Stimulated activated CD8-positive, alpha-beta memory T cell treated with anti-CD3 and anti-CD28 coated beads, Interleukin-4, amount 100 ng/mL, for 1 hour (primary cell): ENCODE measurements at regions not wholly inside any gene's neighbourhood (a gene's known extent, or its start where the extent isn't known, plus 50 kb on each side); places are given as distances from the start of the nearest gene placed in this dataset.

ENCODE experiments used
- DNase-seq, 2 donors: peaks; one replicate each; pipeline ENCODE4 v3.0.0-alpha.2; 2020; ENCODE audit warnings: low read depth in 2 of 2, low spot score in 1 of 2

DNA sequence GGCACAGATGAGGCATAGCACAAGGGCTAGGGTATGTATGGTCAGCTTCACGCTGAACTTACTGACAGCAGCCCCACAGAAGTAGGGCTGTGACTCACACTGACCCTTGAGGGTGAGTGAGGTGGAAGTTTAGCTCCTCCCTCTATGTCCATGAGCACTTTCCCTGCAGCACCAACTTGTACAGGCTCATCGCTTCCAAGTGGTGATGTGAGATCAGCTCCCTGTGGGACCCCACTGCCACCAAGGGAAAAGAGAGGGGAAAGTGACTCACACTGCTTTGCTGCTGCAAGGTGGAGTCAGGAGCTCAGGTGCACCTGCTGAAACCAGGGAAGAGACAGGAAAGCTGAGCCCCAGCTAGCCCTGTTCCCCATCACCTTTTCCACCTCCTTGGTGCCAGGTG lies 91.5 kb downstream of the TEX51 start:
- no peak for DNase-seq

- DNase-seq = no peak
Observed at GRCh38 chr2:126990605-126991532, 92.2 kb downstream of the TEX51 start.

- no peak for DNase-seq
Observed at GRCh38 chr2:126994340-126994777, 95.7 kb downstream of the TEX51 start.

GRCh38 chr2:126995621-126996377 lies 97.1 kb downstream of the TEX51 start:
- no peak for DNase-seq

DNA sequence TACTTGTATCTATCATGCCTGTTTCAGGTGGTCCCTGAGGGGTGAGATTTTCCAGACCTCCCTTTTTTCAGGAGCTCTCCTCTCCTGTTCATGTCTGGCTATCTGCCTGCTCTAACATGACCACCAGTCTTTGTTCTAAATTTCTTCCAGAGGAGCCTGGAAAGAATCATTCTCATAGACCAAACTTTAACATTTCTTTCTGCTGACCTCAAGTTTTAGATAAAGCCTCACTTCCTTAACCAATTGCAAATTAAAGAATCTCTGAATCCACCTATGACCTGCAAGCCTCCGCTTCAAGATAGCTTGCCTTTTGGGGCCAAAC lies 97.6 kb downstream of the TEX51 start:
- no peak for DNase-seq
